ENCODE measurements at regions not wholly inside any gene's neighbourhood (a gene's known extent, or its start where the extent isn't known, plus 50 kb on each side); places are given as distances from the start of the nearest gene placed in this dataset.

DNA sequence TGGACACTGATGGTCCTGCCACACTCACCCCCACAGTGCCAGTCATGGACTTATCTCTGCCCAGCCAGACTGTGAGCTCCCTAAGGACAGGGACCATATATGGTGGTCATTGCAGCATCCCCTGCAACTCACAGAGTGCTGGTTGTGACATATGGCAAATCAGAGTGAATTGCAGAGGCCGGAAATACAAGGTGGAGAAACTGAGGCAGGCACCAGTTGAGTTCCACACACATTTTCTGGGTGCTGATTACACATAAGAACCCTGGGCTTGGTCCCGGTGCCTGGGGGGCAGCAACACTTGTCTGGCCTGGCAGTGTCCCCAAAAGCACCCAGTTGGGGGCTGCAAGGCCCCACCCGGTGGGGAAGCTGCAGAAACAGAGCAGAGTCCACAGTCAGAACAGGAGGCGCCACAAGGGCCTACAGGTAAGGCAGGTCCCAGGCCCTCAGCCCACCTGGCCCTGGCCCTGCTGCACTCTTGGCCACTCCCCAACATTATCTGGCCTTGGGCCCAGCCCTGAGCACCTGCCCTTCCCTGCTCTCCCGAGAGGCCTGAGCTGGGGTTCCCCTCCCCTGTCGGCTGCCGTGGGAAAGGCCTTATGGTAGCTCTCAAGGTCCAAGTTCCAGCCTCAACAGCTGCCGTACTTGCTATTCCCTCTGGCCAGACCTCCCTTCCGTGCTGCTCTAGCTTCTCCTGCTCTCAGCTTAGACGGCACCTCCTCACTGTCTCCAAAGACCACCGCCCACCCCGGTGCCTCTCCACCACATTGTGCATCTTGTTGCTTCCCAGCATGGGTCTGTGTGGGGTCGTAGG is 140.8 kb upstream of the PTPN1 start:
- no peak for DNase-seq (ENCODE audit: low read depth)
- no peak overlapping the region for H3K4me3 ChIP-seq (ENCODE audit: low read depth, low read length)
- TF ChIP-seq, protein P1, sequence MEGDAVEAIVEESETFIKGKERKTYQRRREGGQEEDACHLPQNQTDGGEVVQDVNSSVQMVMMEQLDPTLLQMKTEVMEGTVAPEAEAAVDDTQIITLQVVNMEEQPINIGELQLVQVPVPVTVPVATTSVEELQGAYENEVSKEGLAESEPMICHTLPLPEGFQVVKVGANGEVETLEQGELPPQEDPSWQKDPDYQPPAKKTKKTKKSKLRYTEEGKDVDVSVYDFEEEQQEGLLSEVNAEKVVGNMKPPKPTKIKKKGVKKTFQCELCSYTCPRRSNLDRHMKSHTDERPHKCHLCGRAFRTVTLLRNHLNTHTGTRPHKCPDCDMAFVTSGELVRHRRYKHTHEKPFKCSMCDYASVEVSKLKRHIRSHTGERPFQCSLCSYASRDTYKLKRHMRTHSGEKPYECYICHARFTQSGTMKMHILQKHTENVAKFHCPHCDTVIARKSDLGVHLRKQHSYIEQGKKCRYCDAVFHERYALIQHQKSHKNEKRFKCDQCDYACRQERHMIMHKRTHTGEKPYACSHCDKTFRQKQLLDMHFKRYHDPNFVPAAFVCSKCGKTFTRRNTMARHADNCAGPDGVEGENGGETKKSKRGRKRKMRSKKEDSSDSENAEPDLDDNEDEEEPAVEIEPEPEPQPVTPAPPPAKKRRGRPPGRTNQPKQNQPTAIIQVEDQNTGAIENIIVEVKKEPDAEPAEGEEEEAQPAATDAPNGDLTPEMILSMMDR (IDR thresholded peaks at IDR 0.05; ENCODE audit: insufficient read depth, low read depth, low read length): no peak

GRCh38 chr20:50370036-50370566 is 140.1 kb upstream of the PTPN1 start:
- H3K4me3 ChIP-seq (ENCODE audit: low read depth, low read length): no peak overlapping the region
- TF ChIP-seq, protein P1 (IDR thresholded peaks at IDR 0.05; ENCODE audit: insufficient read depth, low read depth, low read length): no peak
- DNase-seq (ENCODE audit: low read depth): no peak

GRCh38 chr20:50371878-50372769 is 138.1 kb upstream of the PTPN1 start:
- TF ChIP-seq, protein P1 (IDR thresholded peaks at IDR 0.05; ENCODE audit: insufficient read depth, low read depth, low read length): no peak

DNA sequence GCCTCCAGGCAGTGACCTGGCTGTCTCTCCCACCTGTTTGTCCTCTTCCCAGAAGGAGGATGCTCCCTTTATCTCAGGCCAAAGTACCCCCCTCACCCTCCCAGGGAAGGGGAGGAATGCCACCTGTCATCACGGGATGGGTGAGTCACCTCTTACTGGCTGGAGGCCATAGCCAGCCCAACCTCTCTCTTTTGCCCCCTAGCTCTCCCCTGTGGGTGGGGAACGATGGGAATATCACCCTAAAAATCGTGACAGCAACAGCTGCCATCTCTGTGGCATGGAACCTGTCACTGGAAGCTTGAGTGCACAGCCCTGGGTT is 137.5 kb upstream of the PTPN1 start:
- TF ChIP-seq, protein P1 (IDR thresholded peaks at IDR 0.05; ENCODE audit: insufficient read depth, low read depth, low read length): no peak
- no peak overlapping the region for H3K4me3 ChIP-seq (ENCODE audit: low read depth, low read length)
- DNase-seq (ENCODE audit: low read depth): no peak

More at GRCh38 chr20:50371878-50372769, 138.1 kb upstream of the PTPN1 start:
- no peak for DNase-seq (ENCODE audit: low read depth)
- H3K4me3 ChIP-seq (ENCODE audit: low read depth, low read length): no peak overlapping the region

- no peak for DNase-seq (ENCODE audit: low read depth)
- H3K4me3 ChIP-seq (ENCODE audit: low read depth, low read length): no peak overlapping the region
- TF ChIP-seq, protein P1 (IDR thresholded peaks at IDR 0.05; ENCODE audit: insufficient read depth, low read depth, low read length): no peak
These were observed 136.4 kb upstream of the PTPN1 start for GRCh38 chr20:50373674-50374286.

- DNase-seq (ENCODE audit: low read depth): no peak
- H3K4me3 ChIP-seq (ENCODE audit: low read depth, low read length): no peak overlapping the region
- TF ChIP-seq, protein P1 (IDR thresholded peaks at IDR 0.05; ENCODE audit: insufficient read depth, low read depth, low read length): no peak
These were observed 135.6 kb upstream of the PTPN1 start for GRCh38 chr20:50374541-50375078.

Data from fibroblast of villous mesenchyme (primary cell).